Sigmoid colon (tissue), 6 donors: ENCODE measurements at regions not wholly inside any gene's neighbourhood (a gene's known extent, or its start where the extent isn't known, plus 50 kb on each side); places are given as distances from the start of the nearest gene placed in this dataset.

Experiments
- DNase-seq: peaks from one replicate; pipeline ENCODE4 v3.0.0-alpha.2; 2019
- H3K27ac ChIP-seq, 4 donors: fragments of 200-600 bp; sonication (generic); one replicate each; pipeline ENCODE4 v1.5.1; 2016 to 2019; ENCODE audit warnings: mild to moderate bottlenecking in 1 of 4
- H3K27me3 ChIP-seq, 3 donors: fragments of 200-600 bp; sonication (generic); one replicate each; pipeline ENCODE4 v1.5.1; 2019; ENCODE audit warnings: mild to moderate bottlenecking in 1 of 3
- H3K36me3 ChIP-seq, 4 donors: fragments of 200-600 bp; sonication (generic); one replicate each; pipeline ENCODE4 v1.5.1; 2016 to 2019
- H3K4me1 ChIP-seq, 4 donors: fragments of 200-600 bp; sonication (generic); one replicate each; pipeline ENCODE4 v1.5.1; 2017 to 2019
- H3K4me3 ChIP-seq, 4 donors: fragments of 200-600 bp; sonication (generic); one replicate each; pipeline ENCODE4 v1.5.1; 2017 to 2019; ENCODE audit warnings: mild to moderate bottlenecking in 2 of 4, moderate library complexity in 1 of 4
- H3K9me3 ChIP-seq, 4 donors: fragments of 200-600 bp in 3 of 4; sonication (generic) in 3 of 4; one replicate each; pipeline versions ENCODE4 v1.5.1 to v1.6.1; 2013 to 2019
- CTCF ChIP-seq, 4 experiments: fragments of 450-650 bp in 3 of 4; fragments of 200-600 bp in 1 of 4; IDR thresholded peaks; one replicate each; pipeline ENCODE4 v1.5.1; 2016 to 2019; ENCODE audit warnings: antibody characterized with exemption in 4 of 4, mild to moderate bottlenecking in 3 of 4, moderate library complexity in 2 of 4
- EP300 ChIP-seq, 4 donors: sonication (generic); formaldehyde crosslinking; IDR thresholded peaks; one replicate each; pipeline ENCODE4 v1.6.1; 2017; ENCODE audit warnings: antibody characterized with exemption in 4 of 4
- POLR2A ChIP-seq, 2 donors: fragments of 450-650 bp; IDR thresholded peaks; one replicate each; pipeline ENCODE4 v1.6.1; 2016; ENCODE audit warnings: antibody characterized with exemption in 2 of 2, mild to moderate bottlenecking in 2 of 2, moderate library complexity in 2 of 2
- POLR2AphosphoS5 ChIP-seq, 4 donors: sonication (generic); formaldehyde crosslinking; IDR thresholded peaks; one replicate each; pipeline ENCODE4 v1.6.1; 2017; ENCODE audit warnings: antibody characterized with exemption in 4 of 4
- WGBS, 2 donors: extraction: QIAGEN DNeasy Blood & Tissue Kit; methylation state at CpG; one replicate each; pipeline ENCODE4 v1.1.7; 2013; 5-methylcytosine and 5-hydroxymethylcytosine counted together
- intact Hi-C: fragments of 100-400 bp; cut with DNase I; formaldehyde crosslinking; loops from one replicate; pipeline ENCODE4 v1.15.1; 2023
- donor health status: healthy with polysubstance abuse.
- donor health status: healthy.

- 71 to 73% methylated on average over 2 of the region's 2 CpGs for WGBS, 2 donors
- Histone ChIP-seq H3K4me3 (no peak overlapping the region), H3K9me3 (no peaks in the 10 kb centered on the region), H3K27ac (no peak overlapping the region), H3K36me3 (no peaks in the 10 kb centered on the region), H3K4me1 (no peaks in the 10 kb centered on the region), H3K27me3 (no peaks in the 10 kb centered on the region)
- no peak for DNase-seq
- intact Hi-C loops, result no loop called here
- TF ChIP-seq EP300 (IDR thresholded peaks at IDR 0.05), result no peak
- no peak for TF ChIP-seq POLR2A (IDR thresholded peaks at IDR 0.05)
- no peak for TF ChIP-seq POLR2AphosphoS5 (IDR thresholded peaks at IDR 0.05)
- TF ChIP-seq CTCF (IDR thresholded peaks at IDR 0.05), result no peak
Observed at GRCh38 chr6:128666405-128666804, 146.0 kb upstream of the PTPRK start.

DNA sequence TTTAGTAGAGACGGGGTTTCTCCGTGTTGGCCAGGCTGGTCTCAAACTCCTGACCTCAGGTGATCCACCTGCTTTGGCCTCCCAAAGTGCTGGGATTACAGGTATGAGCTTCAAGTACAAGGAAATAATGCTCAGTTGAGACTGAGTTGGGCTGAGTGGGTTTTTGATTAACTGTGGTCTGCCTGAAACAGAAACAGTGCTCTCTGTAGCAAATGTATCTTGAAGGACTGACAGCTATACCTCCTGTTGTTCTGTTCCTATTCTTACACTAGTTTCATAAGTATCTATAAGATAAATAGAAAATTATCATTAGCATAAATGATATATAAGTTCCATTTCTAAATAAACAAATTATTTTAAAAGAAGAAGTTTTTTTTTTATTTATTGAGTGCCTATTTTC is 142.8 kb upstream of the PTPRK start:
- 85 to 91% methylated on average over 2 of the region's 2 CpGs for WGBS, 2 donors
- H3K27me3 ChIP-seq, result no peaks in the 10 kb centered on the region
- intact Hi-C loops, result no loop called here
- TF ChIP-seq EP300 (IDR thresholded peaks at IDR 0.05) (no peak), POLR2AphosphoS5 (IDR thresholded peaks at IDR 0.05) (no peak), CTCF (IDR thresholded peaks at IDR 0.05) (no peak), POLR2A (IDR thresholded peaks at IDR 0.05) (no peak)
- H3K4me1 ChIP-seq, result no peaks in the 10 kb centered on the region
- no peak for DNase-seq
- H3K27ac ChIP-seq, result no peak overlapping the region
- no peaks in the 10 kb centered on the region for H3K9me3 ChIP-seq
- no peaks in the 10 kb centered on the region for H3K36me3 ChIP-seq
- H3K4me3 ChIP-seq, result no peak overlapping the region

DNA sequence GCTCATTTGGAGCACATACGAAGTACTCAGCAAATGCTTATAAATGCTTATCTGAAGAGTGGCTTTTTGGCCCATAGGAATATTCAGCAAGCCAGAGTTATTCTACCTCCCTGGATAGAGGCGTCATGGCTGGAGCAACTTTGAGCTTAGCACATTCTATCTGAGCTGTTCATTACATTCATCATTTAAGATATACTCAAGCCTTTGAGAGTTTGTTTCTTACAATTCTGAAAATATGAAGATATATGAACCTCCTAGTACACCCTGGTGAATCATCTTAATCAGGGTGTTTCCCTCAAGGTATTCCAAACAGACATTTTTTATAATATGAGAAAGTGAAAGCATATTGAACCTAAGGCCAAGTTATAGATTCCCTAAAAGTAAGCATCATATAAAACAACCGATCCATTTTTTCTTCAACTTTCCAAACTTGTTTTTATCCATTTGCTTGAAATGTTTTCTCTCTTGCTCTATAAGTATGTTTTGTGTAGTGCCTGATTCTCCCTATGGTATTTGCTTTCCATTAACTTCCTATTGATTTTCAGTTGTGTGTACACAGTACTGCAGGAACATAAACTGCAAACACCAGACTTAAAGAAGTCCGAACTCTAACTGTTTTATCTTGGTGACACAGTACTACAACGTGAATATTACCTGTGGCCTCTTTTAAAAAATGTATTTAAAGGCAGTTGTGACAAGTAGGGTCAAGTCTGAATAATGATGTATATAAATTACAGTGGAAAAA is 139.7 kb upstream of the PTPRK start:
- DNase-seq, result no peak
- intact Hi-C loops, result no loop called here
- TF ChIP-seq POLR2AphosphoS5 (IDR thresholded peaks at IDR 0.05) (no peak), EP300 (IDR thresholded peaks at IDR 0.05) (no peak), POLR2A (IDR thresholded peaks at IDR 0.05) (no peak), CTCF (IDR thresholded peaks at IDR 0.05) (no peak)
- H3K4me1 ChIP-seq, result no peaks in the 10 kb centered on the region
- no peaks in the 10 kb centered on the region for H3K9me3 ChIP-seq
- no peak overlapping the region for H3K4me3 ChIP-seq
- H3K36me3 ChIP-seq, result no peaks in the 10 kb centered on the region
- WGBS, 2 donors, result 46 to 70% methylated on average over 5 of the region's 5 CpGs
- H3K27ac ChIP-seq, result no peak overlapping the region
- no peaks in the 10 kb centered on the region for H3K27me3 ChIP-seq

DNA sequence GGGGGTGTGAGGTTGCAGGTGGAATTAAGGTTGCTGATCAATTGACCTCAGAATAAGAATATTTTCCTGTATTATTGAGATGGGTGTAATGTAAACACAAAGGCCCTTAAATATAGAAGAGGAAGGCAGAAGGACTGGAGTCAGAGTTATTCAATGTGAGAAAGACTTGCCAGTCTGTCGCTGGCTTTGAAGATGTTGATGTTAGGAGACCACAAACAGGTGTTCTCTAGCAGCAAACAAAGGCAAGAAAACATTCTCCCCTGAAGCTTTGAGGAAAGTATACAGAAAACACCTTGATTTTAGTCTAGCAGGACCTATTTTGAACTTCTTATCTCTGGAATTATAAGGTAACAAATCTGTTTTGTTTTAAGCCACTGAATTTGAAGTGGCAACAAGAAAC is 138.9 kb upstream of the PTPRK start:
- H3K9me3 ChIP-seq, result no peaks in the 10 kb centered on the region
- intact Hi-C loops, result no loop called here
- H3K27me3 ChIP-seq, result no peaks in the 10 kb centered on the region
- H3K4me3 ChIP-seq, result no peak overlapping the region
- no peak overlapping the region for H3K27ac ChIP-seq
- WGBS, 2 donors, result 79 to 89% methylated on average over 1 of the region's 1 CpG
- TF ChIP-seq EP300 (IDR thresholded peaks at IDR 0.05) (no peak), CTCF (IDR thresholded peaks at IDR 0.05) (no peak), POLR2A (IDR thresholded peaks at IDR 0.05) (no peak)
- H3K36me3 ChIP-seq, result no peaks in the 10 kb centered on the region
- H3K4me1 ChIP-seq, result no peaks in the 10 kb centered on the region
- no peak for DNase-seq

GRCh38 chr6:128657181-128657580 is 136.8 kb upstream of the PTPRK start:
- no peak for DNase-seq
- H3K27ac ChIP-seq, result no peak overlapping the region
- no peaks in the 10 kb centered on the region for H3K4me1 ChIP-seq
- no peaks in the 10 kb centered on the region for H3K36me3 ChIP-seq
- no peaks in the 10 kb centered on the region for H3K9me3 ChIP-seq
- no peak overlapping the region for H3K4me3 ChIP-seq
- TF ChIP-seq CTCF (IDR thresholded peaks at IDR 0.05) (no peak), POLR2A (IDR thresholded peaks at IDR 0.05) (no peak), POLR2AphosphoS5 (IDR thresholded peaks at IDR 0.05) (no peak), EP300 (IDR thresholded peaks at IDR 0.05) (no peak)
- intact Hi-C loops, result no loop called here
- no peaks in the 10 kb centered on the region for H3K27me3 ChIP-seq
